Activated T-cell treated with anti-CD3 and anti-CD28 coated beads for 48 hours (primary cell): ENCODE measurements at regions not wholly inside any gene's neighbourhood (a gene's known extent, or its start where the extent isn't known, plus 50 kb on each side); places are given as distances from the start of the nearest gene placed in this dataset.
"Not testable (repeated sequence)": the region's sequence is repeated elsewhere in the genome, so short reads cannot be mapped to it uniquely, and the experiment has no call there.

Experiments used
- DNase-seq: peaks from one replicate; pipeline ENCODE4 v3.0.0-alpha.2; 2020; ENCODE audit warnings: low read depth

- no peak for DNase-seq
Observed at GRCh38 chrX:98065151-98065550, 1181.4 kb downstream of the RPA4 start.

GRCh38 chrX:98067611-98068010 is 1183.9 kb downstream of the RPA4 start:
- DNase-seq, result no peak

DNA sequence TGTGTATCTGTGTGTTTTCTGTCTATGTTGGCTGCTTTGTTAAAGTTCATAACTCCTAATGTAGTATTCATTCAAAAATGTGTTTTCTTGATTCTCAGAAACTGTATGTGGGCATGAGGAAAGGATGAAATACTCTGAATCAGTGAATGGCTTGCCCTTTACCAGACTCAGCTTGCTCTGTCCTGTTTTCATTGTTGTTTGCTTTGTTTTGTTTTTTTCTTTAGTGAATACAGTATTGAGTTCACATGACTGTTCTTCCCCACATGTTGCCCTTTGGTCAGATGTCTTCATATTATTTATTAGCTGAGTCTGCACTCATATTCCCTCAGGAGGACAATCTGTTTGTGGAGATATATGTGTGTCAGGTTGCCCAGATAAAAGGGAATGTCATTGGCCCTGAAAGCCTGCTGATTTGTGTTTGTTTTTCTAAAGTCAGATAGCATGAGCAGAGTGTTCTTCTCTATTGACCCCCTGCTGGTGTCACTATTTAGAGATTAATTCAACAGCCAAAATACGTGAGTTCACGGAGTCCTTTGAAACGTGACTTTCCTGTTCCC is 1184.4 kb downstream of the RPA4 start:
- DNase-seq, result no peak

DNA sequence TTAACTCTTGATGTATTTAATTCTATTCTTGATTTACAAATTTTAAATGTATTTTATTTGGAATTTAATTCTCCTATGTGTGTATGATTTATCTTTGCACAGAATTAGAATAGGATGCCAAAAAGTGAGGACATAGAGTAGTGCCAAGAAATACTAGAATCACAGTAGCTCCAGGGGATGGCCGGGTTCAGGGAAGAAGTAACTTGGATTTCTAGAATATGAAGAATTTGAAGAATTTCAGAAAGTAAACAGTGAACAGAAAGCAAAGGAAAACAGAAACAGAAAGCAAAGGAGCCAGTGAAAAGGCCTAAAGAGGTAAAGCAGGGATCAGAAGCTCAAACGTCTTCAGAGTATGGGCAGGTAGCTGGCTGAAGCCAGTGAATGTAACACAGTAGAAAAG is 1187.6 kb downstream of the RPA4 start:
- no peak for DNase-seq

- DNase-seq, result no peak
Observed at GRCh38 chrX:98077440-98077839, 1193.7 kb downstream of the RPA4 start.

DNA sequence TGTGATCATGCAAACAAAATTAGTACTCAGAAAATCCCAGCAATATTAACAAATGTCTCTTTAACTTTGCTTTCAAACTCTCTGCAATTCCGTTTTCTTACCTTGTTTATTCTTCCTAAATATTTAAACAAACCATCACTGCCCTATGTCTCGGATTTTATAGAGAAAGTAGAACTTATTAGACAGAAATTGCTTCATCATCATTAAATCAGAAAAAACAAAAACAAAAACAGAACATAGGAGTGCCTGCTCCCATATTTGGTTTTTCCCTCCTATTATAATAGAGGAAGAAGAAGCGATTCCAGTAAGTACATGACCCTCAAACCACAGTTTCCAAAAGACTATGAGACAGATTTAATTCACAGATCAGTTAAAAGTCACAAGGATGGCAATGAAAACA is 1228.0 kb downstream of the RPA4 start:
- no peak for DNase-seq

- DNase-seq, result no peak
Observed at GRCh38 chrX:98114021-98114420, 1230.3 kb downstream of the RPA4 start.

- no peak for DNase-seq
Observed at GRCh38 chrX:98141466-98141865, 1257.8 kb downstream of the RPA4 start.

DNA sequence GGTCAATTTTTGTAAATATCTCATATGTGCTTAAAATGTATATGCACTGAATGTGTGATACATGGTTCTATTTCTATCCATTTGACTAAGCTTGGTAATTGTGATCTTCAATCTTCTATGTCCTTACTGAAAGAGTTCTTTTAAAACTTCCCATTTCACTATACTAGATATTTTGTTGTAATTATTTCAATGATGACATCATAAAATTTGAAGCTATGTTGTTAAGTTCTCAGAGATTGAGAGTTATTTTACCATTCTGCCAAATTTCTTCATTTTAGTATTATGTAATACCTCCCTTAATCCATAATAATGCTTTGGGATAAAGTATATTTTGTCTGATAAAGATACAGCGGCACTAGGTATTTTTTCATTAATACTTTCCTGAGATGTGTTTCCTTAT is 1307.3 kb downstream of the RPA4 start:
- DNase-seq, result no peak

DNA sequence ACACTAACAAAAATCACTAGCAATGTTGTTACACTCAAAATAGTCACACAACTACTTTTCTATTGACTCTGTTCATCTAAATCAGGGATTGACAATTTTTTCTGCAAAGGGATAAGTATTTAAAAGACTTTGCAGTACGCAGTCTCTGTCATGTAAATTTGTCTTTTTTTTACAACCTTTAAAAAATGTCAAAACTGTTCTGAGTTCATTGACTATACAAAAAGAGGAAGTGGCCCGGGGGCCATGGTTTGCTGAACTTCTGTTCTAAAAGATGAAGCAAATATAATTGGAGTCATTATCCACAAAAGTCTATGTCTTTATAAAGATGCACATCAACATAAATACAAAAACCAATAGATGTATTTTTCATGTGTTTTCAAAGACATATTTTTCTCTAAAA is 1310.3 kb downstream of the RPA4 start:
- DNase-seq, result no peak

- no peak for DNase-seq
Observed at GRCh38 chrX:98203800-98204199, 1320.1 kb downstream of the RPA4 start.

GRCh38 chrX:98207947-98208346 is 1324.2 kb downstream of the RPA4 start:
- no peak for DNase-seq

- no peak for DNase-seq
Observed at GRCh38 chrX:98231003-98231402, 1347.3 kb downstream of the RPA4 start.

GRCh38 chrX:98240061-98240460 is 1356.4 kb downstream of the RPA4 start:
- DNase-seq, result not testable (repeated sequence)

DNA sequence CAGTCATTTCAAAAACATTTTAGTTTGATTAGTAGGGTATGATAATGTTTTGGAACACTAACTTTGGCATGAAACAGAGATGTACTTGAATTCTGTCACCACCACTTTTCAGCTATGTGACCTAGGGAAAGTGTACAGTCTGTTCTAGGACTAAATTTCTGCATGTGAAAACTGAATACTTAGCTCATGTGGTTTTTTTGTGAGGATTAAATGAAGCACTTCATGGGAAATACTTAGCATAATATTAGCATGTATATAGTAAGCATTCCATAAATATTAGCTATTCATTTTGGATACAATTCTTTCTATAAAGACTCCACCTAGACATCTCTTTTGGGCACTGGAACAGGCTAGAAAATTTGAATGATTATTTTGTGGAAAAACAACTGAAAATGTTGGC is 1379.4 kb downstream of the RPA4 start:
- DNase-seq, result no peak

GRCh38 chrX:98289726-98290125 is 1406.0 kb downstream of the RPA4 start:
- no peak for DNase-seq

- no peak for DNase-seq
Observed at GRCh38 chrX:98294310-98294709, 1410.6 kb downstream of the RPA4 start.

DNA sequence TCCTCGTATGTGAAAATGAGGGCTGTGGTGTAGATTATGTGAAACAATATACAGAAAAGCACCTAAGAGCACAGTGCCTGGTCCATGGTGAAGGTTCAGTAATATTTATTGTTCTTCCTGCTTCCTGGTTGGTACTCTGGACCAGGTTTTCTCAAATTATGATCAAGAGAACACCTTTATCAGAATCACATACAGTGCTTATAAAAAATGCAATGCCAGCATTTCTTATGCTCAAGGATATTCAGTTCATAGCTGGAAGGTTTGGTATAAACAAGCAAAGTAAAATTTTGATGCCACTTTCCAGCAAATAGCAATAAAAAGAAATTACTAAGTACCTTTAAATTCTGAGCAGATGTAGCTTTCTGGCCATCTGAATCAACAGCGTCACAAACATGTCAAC is 1412.4 kb downstream of the RPA4 start:
- DNase-seq, result no peak

DNA sequence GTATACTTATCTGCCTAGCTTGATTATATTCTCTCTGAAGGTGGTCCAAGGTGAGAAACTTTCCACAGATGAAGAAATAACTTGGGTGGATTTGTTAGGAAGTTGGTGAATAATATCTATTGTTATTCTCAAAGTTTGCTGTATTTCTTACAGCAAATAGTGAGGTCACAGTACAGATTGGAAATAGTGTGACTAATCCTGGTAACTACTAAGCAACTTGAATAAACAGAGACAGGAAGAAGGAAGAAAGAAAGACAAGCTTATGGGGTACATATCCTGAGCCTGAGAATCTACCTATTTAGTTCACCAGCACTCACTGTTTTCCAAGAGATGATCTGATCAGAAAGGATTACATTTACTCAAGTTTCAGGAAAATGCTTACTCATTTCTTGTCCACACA is 1416.1 kb downstream of the RPA4 start:
- no peak for DNase-seq

DNA sequence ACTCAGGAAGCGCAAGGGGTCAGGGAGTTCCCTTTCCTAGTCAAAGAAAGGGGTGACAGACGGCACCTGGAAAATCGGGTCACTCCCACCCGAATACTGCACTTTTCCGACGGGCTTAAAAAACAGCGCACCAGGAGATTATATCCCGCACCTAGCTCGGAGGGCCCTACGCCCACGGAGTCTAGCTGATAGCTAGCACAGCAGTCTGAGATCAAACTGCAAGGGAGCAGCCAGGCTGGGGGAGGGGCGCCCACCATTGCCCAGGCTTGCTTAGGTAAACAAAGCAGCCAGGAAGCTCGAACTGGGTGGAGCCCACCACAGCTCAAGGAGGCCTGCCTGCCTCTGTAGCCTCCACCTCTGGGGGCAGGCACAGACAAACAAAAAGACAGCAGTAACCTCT is 1416.8 kb downstream of the RPA4 start:
- DNase-seq, result not testable (repeated sequence)

GRCh38 chrX:98331407-98331806 is 1447.7 kb downstream of the RPA4 start:
- DNase-seq, result no peak

DNA sequence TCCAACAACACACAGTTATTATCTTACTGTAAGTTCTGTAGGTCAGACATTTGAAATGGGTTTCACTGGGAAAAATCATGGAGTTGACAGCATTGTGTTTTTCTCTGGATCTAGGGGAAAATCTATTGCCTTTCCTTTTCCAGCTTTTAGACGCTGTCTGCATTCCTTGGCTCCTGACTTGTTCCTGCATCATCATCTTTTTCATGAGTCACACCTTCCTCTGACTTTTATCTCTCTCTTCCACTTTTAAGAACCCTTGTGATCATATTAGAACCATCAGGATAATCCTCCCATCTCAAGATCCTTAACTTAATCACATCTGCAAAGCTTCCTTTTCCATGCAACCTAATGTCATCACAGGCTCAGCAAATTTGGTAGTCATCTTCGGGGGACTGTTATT is 1454.8 kb downstream of the RPA4 start:
- no peak for DNase-seq

DNA sequence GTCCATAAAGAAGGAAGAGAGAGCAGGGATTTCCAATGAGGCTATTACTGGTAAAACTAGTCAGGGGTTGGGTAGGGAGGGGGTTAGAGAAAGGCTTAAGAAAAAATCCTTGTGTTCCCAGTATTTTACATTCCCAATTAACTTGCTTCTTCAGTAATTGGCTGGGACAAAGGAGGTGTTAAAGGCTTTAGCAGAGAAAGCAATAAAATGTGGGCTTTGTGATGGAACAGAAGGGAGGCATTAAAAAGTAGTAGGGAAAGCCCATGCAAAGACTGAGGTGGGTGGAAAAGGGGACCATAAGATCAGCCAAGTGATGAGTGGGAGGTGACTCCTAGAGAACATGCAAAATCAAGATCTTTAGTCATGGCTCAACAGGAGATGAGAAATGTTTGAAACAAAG is 1467.2 kb downstream of the RPA4 start:
- DNase-seq, result no peak

GRCh38 chrX:98357146-98357545 is 1473.4 kb downstream of the RPA4 start:
- no peak for DNase-seq

DNA sequence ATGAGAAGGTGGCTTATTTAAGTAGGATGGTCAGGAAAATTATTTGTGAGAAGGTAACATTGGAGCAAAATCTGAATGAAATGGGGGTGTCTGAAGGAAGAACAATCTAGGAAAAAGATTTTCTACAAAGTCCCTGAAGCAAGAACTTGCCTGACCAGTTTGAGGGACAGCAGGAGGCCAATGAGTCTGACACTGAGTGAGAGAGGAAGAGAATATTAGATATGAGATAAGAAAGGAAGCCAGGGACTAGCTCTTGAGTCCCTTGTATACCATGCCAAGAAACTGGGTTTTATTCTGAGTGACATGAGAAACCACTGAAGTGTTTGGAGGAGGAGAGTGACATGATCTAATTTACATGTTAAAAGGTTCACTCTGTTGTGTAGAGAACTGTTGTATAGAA is 1478.9 kb downstream of the RPA4 start:
- DNase-seq, result no peak
